ENCODE measurements at regions not wholly inside any gene's neighbourhood (a gene's known extent, or its start where the extent isn't known, plus 50 kb on each side); places are given as distances from the start of the nearest gene placed in this dataset.
"Not testable (repeated sequence)": the region's sequence is repeated elsewhere in the genome, so short reads cannot be mapped to it uniquely, and the experiment has no call there.

- Histone ChIP-seq H3K4me1 (ENCODE audit: insufficient read depth, low read length) (no peaks in the 10 kb centered on the region), H3K9me3 (ENCODE audit: low read depth, low read length) (no peaks in the 10 kb centered on the region), H3K4me3 (ENCODE audit: low read length) (no peak overlapping the region), H3K27me3 (ENCODE audit: insufficient read depth, low read length) (no peaks in the 10 kb centered on the region)
Observed at GRCh38 chr15:26020871-26021270, 157.7 kb upstream of the ATP10A start.

- Histone ChIP-seq H3K4me1 (ENCODE audit: insufficient read depth, low read length) (no peaks in the 10 kb centered on the region), H3K9me3 (ENCODE audit: low read depth, low read length) (no peaks in the 10 kb centered on the region), H3K4me3 (ENCODE audit: low read length) (no peak overlapping the region), H3K27me3 (ENCODE audit: insufficient read depth, low read length) (no peaks in the 10 kb centered on the region)
Observed at GRCh38 chr15:26017665-26018064, 154.5 kb upstream of the ATP10A start.

DNA sequence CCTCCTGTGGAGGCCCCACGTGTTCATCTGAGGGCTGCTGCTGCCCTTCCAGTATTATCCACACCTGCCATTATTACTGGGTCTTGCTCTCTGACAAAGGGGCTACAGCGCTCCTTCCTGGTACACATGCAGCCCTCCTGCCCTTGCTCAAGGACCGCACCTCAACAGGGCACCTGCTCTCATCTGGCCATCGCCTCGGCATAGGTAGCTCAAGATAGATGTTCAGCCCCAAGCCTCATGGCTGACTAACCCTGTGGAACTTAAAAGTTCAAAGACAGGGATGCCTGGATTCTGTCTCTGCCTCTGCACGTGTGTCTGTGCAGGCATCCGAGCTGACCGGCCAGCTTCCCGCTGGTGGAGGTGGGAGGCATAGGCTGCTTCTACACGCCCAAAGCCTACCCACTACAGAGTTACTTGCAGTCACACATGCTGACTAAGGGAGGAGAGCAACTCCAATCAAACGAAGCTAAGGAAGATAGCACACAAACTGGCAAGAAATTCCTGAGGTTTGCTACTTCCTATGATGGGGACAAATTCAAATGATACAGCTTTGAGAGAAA is 152.5 kb upstream of the ATP10A start:
- Histone ChIP-seq H3K4me1 (ENCODE audit: insufficient read depth, low read length) (no peaks in the 10 kb centered on the region), H3K9me3 (ENCODE audit: low read depth, low read length) (no peaks in the 10 kb centered on the region), H3K4me3 (ENCODE audit: low read length) (no peak overlapping the region), H3K27me3 (ENCODE audit: insufficient read depth, low read length) (no peaks in the 10 kb centered on the region)

DNA sequence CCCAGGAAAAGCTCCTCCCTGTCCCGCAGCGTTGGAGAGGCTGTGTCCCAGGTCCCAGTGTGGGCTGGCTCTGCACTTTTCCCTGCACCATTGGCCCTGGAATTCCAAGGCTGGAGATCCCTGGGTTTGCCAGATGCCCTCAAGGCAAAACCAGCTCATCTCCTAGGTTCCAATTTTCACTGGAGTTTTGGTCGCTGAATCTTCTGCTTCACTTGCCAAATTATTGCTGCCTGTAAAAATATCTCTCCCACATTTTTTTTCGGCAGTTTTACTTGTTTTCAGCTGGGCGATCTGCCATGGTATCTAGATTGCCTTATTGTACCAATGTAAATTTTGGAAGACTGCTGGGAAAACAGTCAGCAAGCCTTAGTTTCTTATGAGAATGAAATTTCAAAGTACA is 150.9 kb upstream of the ATP10A start:
- H3K9me3 ChIP-seq (ENCODE audit: low read depth, low read length) = no peaks in the 10 kb centered on the region
- H3K27me3 ChIP-seq (ENCODE audit: insufficient read depth, low read length) = no peaks in the 10 kb centered on the region
- no peaks in the 10 kb centered on the region for H3K4me1 ChIP-seq (ENCODE audit: insufficient read depth, low read length)
- no peak overlapping the region for H3K4me3 ChIP-seq (ENCODE audit: low read length)

GRCh38 chr15:26011916-26012315 is 148.8 kb upstream of the ATP10A start:
- H3K4me1 ChIP-seq (ENCODE audit: insufficient read depth, low read length) = no peaks in the 10 kb centered on the region
- H3K9me3 ChIP-seq (ENCODE audit: low read depth, low read length) = no peaks in the 10 kb centered on the region
- H3K4me3 ChIP-seq (ENCODE audit: low read length) = no peak overlapping the region
- no peaks in the 10 kb centered on the region for H3K27me3 ChIP-seq (ENCODE audit: insufficient read depth, low read length)

- Histone ChIP-seq H3K4me3 (ENCODE audit: low read length) (no peak overlapping the region), H3K4me1 (ENCODE audit: insufficient read depth, low read length) (no peaks in the 10 kb centered on the region), H3K27me3 (ENCODE audit: insufficient read depth, low read length) (no peaks in the 10 kb centered on the region), H3K9me3 (ENCODE audit: low read depth, low read length) (no peaks in the 10 kb centered on the region)
Observed at GRCh38 chr15:26007151-26007550, 144.0 kb upstream of the ATP10A start.

DNA sequence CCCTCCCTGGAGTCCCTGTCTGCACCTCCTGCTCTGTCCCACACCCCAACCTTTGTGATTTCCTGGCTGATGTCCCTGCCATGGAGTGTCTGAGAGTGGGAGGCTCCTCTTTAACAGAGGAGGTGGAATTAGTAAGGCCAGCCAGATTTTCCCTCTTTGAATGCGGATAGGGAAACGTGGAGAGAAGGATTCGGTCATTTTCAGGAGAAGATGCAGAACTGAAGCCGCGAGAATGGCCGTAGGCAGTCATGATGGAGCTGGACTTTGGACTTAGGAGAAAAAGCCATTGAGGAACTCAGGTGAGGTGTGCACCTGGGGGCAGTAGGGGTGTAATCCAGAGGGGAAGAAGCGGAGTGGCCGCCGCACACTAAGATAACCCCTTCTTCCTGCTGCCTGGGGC is 138.1 kb upstream of the ATP10A start:
- H3K4me3 ChIP-seq (ENCODE audit: low read length) = no peak overlapping the region
- no peaks in the 10 kb centered on the region for H3K9me3 ChIP-seq (ENCODE audit: low read depth, low read length)
- no peaks in the 10 kb centered on the region for H3K27me3 ChIP-seq (ENCODE audit: insufficient read depth, low read length)
- H3K4me1 ChIP-seq (ENCODE audit: insufficient read depth, low read length) = no peaks in the 10 kb centered on the region

- Histone ChIP-seq H3K4me3 (ENCODE audit: low read length) (no peak overlapping the region), H3K27me3 (ENCODE audit: insufficient read depth, low read length) (no peaks in the 10 kb centered on the region), H3K9me3 (ENCODE audit: low read depth, low read length) (no peaks in the 10 kb centered on the region), H3K4me1 (ENCODE audit: insufficient read depth, low read length) (no peaks in the 10 kb centered on the region)
Observed at GRCh38 chr15:25993506-25993905, 130.4 kb upstream of the ATP10A start.

GRCh38 chr15:25990220-25990619 is 127.1 kb upstream of the ATP10A start:
- Histone ChIP-seq H3K4me3 (ENCODE audit: low read length) (no peak overlapping the region), H3K9me3 (ENCODE audit: low read depth, low read length) (no peaks in the 10 kb centered on the region), H3K4me1 (ENCODE audit: insufficient read depth, low read length) (no peaks in the 10 kb centered on the region), H3K27me3 (ENCODE audit: insufficient read depth, low read length) (no peaks in the 10 kb centered on the region)

GRCh38 chr15:25989327-25989726 is 126.2 kb upstream of the ATP10A start:
- no peaks in the 10 kb centered on the region for H3K27me3 ChIP-seq (ENCODE audit: insufficient read depth, low read length)
- H3K4me1 ChIP-seq (ENCODE audit: insufficient read depth, low read length) = no peaks in the 10 kb centered on the region
- H3K4me3 ChIP-seq (ENCODE audit: low read length) = no peak overlapping the region
- H3K9me3 ChIP-seq (ENCODE audit: low read depth, low read length) = no peaks in the 10 kb centered on the region

DNA sequence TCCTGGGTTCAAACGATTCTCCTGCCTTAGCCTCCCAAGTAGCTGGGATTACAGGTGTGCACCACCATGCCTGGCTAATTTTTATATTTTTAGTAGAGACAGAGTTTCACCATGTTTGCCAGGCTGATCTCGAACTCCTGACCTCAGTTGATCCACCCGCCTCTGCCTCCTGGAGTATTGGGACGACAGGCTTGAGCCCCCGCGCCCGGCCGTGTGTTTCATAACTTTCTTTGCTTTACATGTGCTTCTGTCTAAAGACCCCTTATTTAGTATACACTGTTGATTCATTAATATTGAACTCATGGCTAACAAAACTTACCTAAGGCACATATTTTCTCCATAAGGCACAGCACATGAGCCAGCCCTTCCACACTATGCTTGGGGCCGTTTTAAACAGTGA is 125.6 kb upstream of the ATP10A start:
- H3K4me3 ChIP-seq (ENCODE audit: low read length); H3K27me3 ChIP-seq (ENCODE audit: insufficient read depth, low read length); H3K9me3 ChIP-seq (ENCODE audit: low read depth, low read length); H3K4me1 ChIP-seq (ENCODE audit: insufficient read depth, low read length): not testable (repeated sequence)

DNA sequence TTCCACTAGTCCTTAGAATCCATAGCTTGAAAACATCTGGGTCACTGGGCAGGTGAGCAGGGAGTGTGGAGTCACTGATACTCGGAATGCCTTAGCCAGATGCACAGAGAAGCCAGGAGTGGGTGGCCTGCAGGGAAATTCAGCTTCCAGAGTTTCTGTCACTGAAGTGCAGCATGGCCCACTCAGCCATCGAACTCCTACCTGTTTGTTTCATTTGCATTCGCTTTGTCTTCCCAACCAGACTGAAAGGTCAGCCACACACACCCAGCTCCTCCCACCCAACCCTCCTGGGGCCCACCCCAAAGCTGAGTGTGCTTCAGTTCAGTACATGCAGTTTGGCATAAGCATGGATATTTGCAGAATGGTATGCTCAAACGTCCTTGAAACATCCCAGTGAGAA is 124.5 kb upstream of the ATP10A start:
- Histone ChIP-seq H3K27me3 (ENCODE audit: insufficient read depth, low read length) (no peaks in the 10 kb centered on the region), H3K4me1 (ENCODE audit: insufficient read depth, low read length) (no peaks in the 10 kb centered on the region), H3K9me3 (ENCODE audit: low read depth, low read length) (no peaks in the 10 kb centered on the region), H3K4me3 (ENCODE audit: low read length) (no peak overlapping the region)

DNA sequence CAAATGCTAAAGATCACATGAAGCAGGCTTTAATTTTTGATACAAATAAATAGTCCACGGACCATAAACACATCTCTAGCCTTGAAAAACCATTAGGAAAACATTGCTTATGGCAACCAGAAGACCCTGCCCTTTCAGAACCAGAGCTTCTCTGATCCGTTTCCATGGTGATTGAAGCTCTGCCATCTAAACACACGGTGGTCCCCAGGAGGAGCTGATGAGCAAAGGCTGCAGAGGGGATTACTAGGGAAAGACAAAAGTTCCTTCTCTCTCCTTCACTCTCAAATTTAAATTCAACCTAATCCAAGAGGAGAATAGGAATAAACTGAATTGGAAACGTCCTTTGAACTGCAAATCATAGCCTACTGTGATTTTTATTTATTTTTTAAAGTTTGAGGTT is 122.0 kb upstream of the ATP10A start:
- Histone ChIP-seq H3K4me1 (ENCODE audit: insufficient read depth, low read length) (no peaks in the 10 kb centered on the region), H3K9me3 (ENCODE audit: low read depth, low read length) (no peaks in the 10 kb centered on the region), H3K4me3 (ENCODE audit: low read length) (no peak overlapping the region), H3K27me3 (ENCODE audit: insufficient read depth, low read length) (no peaks in the 10 kb centered on the region)

DNA sequence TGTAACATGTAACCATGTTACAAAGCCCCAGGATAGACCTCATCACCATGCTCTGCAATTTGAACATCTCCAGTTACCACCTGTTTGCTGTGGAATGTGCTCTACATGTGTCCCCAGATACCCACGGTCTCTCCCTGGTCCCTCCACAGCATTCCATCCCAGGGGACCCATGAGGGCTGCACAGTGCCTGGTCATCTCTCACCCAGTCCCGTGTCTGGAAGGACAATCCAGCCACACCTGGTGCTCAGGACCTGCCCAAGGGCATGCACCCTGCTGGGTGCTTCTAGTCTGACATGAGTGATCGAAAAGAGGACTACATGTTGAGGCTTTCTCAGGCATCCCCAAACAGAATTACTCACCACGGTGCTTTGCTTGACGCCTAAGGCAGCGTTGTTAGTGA is 119.6 kb upstream of the ATP10A start:
- Histone ChIP-seq H3K27me3 (ENCODE audit: insufficient read depth, low read length) (no peaks in the 10 kb centered on the region), H3K9me3 (ENCODE audit: low read depth, low read length) (no peaks in the 10 kb centered on the region), H3K4me3 (ENCODE audit: low read length) (no peak overlapping the region), H3K4me1 (ENCODE audit: insufficient read depth, low read length) (no peaks in the 10 kb centered on the region)

- H3K27me3 ChIP-seq (ENCODE audit: insufficient read depth, low read length) = no peaks in the 10 kb centered on the region
- no peaks in the 10 kb centered on the region for H3K9me3 ChIP-seq (ENCODE audit: low read depth, low read length)
- no peak overlapping the region for H3K4me3 ChIP-seq (ENCODE audit: low read length)
- no peaks in the 10 kb centered on the region for H3K4me1 ChIP-seq (ENCODE audit: insufficient read depth, low read length)
Observed at GRCh38 chr15:25981114-25981513, 118.0 kb upstream of the ATP10A start.

DNA sequence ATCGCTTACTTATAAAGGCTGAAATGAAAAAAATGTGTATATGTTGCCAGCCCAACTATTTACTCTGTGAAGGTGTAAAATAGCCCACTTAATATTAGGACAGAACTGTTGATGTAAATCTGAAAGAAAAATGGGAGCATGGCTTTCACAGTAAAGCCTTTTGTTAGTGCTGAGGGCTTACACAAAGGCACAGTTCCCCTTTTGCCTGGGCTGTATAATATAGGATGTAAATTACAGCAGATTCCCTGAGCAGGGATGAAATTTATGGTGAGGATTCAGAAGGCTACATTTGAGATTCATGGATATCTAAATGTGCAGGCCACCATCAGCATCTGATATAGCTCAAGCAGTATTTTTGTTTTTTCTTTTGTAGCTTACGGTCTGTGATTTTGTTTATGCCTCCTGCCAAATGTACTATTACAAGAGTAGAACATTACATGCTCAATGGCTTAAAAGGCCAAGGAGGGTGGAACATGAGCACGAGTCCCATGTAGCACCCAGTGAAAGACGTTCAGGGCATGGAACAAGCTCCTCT is 109.1 kb upstream of the ATP10A start:
- H3K4me3 ChIP-seq (ENCODE audit: low read length) = no peak overlapping the region
- no peaks in the 10 kb centered on the region for H3K9me3 ChIP-seq (ENCODE audit: low read depth, low read length)
- no peaks in the 10 kb centered on the region for H3K27me3 ChIP-seq (ENCODE audit: insufficient read depth, low read length)

More for the DNA sequence above, 109.1 kb upstream of the ATP10A start:
- no peaks in the 10 kb centered on the region for H3K4me1 ChIP-seq (ENCODE audit: insufficient read depth, low read length)

Data from mononuclear cell (primary cell).